ENCODE measurements at regions not wholly inside any gene's neighbourhood (a gene's known extent, or its start where the extent isn't known, plus 50 kb on each side); places are given as distances from the start of the nearest gene placed in this dataset.
A peak's percentile ranks its signal among the peaks of the same experiment; 100 is the strongest.
"Not testable (repeated sequence)": the region's sequence is repeated elsewhere in the genome, so short reads cannot be mapped to it uniquely, and the experiment has no call there.

DNA sequence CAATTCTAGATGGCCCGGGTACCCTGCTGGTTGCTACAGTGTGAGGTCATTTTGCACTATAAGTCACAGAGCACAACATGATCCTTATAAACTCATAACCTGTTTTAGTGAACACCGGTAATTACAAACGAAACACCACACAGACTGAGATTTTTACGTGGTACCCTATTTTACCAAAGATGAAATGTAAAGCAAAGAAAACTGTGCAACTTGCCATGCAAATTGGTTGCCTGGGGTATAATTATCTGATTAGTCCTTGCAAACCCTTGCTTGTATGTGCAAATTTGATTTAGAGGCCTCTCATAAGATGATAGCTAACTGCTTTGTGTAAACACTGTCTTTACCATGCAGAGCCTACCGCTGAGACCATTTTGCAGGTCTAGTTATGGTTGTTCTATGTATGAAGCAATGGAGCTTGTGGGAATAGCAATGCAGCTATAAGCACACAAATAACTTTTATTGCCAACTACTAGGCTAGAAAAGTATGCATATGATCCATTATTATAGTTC lies 372.1 kb upstream of the FAR2 start:
- DNase-seq = no peak

DNA sequence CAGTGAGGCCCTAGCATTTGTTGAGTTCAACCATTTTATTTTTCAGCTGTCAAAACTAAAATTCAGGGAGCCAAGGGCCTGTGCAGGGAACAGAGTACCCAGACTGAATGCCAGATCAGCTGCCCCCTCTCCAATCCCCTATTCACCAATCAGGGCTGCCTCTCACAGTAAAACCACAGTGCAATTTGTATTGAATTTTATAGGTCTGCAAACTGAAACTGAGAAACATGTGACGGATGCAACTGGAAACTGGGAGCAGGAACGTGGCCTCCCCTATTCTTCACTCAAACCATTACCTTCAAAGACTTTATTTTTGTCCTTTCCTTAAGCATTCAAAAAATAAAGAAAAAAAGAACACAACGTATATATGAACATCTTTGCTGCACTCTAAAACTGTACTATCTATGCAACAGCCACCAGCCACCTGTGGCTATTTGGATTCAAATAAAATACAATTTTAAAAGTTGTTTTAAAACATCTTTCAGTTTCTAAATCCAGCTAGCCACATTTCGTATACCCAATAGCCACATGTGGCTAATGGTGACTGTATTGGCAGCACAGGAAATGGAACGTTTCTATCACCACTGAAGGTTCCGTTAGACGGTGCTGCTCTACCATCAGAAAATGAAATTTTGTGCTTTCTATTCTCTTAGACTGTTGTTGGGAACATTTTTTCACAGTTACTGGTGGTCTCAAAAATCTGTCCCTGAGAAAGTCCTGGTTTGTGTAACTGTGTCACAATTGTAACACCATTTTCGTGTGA lies 371.3 kb upstream of the FAR2 start:
- no peak for DNase-seq

DNA sequence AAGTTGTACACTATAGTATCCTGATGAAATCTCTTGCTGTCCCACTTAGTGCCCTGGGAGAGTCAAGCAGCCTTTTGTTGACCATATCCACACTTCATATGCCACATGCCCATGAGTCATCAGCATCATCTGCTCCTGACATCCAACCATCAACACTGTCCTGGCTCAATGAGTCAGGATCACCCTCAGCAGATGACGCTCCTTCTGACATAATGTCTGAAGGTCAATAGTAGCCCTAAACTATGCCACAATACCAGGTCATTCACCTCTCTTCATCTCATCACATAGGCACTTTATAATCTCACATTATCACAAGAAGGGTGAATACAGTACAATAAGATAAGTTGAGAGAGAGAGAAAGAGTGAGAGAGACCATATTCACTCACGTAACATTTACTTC lies 369.0 kb upstream of the FAR2 start:
- DNase-seq = peak; percentile 23

DNA sequence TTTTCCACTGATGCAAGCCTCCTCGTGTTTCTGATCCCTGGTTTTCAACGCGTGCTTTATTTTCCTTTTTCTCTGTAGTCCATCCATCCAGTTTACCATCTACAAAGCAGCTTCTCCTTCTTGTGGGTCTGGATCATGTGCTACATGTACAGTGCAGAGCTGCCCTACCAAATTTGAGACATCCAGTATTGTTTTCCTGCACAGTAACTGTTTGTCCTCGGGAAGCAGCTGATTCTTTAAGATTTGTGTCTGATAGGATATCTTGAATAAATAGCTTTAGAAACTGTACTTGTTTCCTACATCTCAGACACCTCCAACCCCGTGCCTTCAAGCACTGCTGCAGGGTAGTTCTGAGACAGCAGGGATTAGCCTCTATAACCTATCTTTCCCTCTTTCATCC lies 368.1 kb upstream of the FAR2 start:
- DNase-seq = no peak

DNA sequence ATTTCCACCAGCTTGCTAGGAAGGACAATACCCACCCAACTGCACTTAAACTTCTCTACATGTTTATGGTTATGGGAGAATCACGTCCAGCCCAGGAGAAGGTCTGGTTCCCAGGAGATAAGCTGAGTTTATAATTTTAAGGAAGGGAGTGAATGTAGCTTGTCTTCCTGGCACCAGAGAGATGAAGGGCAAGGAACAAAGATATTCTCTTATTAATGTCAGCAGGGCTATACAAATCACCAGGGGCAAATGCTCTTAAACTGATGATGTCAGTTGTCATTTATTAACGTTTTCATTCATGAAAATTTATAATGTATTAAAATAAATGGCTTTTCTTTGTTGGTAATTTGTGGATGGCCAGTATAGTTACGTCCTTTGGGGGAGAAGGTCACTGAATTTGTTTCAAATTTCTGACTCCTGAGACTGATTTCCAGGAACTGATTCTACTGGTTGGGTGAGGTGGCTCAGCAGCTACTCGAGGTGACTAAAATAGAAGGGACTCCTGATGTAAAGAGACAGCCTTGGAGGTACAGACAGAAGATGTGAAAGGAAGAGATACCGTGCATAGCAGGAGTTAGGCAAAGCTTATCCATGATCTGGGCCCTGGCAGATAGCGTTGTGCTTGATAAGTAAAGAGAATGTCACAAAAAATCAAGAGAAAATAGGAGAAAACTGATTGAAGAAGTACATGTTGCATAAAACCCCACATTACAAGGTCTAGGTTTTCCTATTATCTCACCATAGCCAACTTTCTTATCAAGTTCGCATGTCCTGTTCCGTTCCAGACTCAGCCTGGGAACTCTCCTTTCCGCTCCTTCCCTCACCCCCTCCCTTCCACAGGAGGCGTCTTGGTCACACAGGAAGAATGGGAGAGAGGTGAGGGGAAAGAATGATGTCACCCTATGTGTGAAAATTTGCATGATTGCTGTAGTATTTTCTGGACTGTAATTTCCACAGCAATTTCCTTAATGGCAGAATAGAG lies 367.1 kb upstream of the FAR2 start:
- no peak for DNase-seq

DNA sequence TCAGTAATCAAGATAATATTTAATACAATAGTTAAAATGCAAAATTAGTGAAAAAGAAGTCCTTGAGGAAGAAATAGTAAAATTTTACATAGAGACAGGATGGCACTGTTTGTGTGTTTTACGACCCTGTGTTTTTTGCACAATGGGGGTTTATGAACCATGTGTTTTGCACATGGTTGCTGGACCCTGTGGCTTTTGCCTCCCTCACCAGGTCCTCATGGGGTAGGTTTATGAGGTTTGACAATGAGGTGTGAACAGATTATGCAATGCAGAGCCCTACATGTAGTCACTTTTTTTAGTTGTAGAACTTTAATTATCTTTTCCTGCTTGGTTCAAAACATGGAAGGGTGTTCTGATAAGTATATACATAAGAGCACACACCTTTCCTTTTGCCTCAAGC lies 366.3 kb upstream of the FAR2 start:
- DNase-seq = no peak

DNA sequence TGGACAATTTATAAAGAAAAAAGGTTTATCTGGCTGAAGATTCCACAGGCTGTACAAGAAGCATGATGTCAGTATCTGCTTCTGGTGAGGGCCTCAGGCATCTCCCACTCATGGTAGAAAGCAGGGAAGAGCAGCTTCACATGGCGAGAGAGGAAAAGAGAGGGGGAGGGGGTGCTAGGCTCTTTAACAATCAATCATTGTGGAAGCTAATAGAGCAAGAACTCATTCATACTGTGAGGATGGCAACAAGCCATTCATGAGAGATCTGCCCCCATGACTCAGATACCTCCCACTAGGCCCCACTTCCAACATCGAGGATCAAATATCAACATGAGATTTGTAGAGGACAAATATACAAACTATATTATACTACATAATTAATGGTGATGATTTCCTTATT lies 361.9 kb upstream of the FAR2 start:
- peak; percentile 26 for DNase-seq

DNA sequence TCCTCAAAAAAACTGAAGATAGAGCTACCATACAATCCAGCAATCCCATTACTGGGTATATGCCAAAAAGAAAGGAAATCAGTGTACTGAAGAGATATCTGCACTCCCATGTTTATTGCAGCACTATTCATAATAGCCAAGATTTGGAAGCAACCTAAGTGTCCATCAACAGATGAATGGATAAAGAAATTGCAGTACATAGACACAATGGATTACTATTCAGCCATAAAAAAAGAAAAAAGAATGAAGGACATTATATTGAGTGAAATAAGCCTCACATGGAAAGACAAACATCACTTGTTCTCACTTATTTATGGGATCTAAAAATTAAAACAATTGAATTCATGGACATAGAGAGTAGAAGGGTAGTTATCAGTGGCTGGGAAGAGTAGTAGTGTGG lies 360.8 kb upstream of the FAR2 start:
- not testable (repeated sequence) for DNase-seq

DNA sequence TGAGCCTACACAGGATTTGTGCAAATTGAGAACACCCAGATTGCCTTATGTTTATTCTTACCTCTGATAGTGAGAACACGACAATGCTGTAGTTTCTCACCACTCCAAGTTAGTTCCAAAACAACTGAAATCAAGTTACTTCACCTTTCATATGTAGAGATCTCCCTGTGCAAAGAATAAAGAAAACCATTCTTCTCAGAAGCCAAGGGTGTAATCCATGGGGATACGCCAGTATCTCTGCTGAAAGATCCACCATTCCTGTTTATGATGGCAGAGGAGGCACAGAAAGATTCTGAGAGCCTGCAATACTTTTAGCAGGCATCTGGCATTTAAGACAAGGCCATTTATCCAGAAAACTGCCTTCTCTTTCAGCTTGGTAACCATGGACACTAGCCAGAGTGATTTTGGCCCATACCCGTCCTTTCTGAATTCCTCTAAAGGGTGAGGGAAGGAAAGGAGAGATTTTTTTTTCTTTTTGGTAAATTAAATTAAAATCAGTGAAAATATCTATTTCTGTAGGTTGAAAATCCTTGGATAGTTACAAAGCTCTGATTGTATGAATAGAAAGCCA lies 355.4 kb upstream of the FAR2 start:
- no peak for DNase-seq

DNA sequence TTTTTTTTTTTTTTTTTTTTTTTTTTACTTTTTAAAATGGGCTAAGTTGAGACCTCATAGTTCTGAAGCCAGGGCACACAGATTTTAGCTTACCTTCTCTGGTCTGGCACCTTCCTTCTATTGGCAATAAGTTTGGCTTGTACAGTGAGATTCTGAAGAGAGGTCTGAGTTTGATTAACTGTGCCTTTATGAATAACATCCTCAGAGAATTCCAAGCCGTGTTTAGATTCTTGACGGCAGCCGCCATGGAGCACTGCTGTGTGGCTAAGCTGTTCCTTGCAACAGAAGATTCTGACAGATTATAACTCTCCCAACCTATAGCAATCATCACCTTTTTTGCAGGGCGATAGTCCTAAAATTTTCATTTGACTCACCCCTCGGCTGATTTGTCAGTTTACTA lies 354.9 kb upstream of the FAR2 start:
- DNase-seq = peak; percentile 24

DNA sequence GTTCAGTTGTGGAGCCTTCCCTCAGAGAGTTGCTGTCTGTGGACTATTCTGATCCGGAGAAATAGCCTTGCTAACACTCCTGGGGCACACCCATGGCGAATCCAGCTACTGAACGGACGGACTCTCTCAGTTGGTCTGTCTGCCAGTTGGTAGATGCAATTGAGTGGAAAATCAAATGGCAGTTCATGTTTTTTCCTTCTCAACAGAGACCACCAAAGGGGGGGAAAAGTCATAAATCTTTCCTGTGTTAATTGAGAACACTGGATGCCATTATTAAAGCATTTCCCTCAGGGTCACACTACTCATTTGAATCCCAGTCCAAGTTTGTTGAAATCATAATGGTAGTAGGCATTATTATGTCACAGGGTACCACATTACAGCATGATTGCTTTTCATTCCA lies 354.3 kb upstream of the FAR2 start:
- no peak for DNase-seq

DNA sequence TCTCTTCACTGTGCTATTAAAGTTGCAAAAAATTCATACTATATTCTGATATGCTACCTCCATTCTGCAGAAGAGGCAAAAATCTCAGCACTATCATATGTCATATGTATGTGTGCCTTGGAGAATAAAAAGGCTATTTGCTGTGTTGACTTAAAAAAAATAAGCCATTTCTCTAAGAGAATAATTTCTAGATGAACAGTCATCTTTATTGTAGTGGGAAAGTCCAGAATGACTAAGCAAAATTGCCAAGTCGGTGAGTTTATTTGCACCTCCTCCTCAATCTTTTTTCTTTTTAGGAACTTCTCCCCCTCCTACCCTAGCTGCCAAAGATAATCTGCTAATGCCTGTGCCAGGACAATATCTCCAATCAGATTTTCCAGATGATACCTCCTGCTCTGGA lies 353.8 kb upstream of the FAR2 start:
- peak; percentile 36 for DNase-seq

DNA sequence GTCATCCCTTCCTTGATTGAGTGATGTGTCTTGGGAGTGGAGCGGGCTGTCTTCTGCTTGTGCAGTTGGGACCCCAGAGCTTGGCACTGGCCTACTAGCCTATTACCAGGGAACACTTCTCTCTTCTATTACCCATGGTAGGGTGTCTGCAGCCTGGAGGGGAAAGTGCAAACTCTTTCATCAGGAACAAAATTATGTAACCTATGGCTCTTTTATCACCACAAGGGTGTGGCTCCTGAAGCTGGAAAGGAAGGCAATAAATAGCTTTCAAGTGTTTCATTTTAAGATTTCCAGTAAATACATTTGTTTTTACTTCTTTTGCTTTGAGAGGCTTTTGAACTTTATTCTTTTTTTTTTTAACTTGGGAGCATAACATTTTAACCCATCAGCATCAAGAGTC lies 349.7 kb upstream of the FAR2 start:
- no peak for DNase-seq

DNA sequence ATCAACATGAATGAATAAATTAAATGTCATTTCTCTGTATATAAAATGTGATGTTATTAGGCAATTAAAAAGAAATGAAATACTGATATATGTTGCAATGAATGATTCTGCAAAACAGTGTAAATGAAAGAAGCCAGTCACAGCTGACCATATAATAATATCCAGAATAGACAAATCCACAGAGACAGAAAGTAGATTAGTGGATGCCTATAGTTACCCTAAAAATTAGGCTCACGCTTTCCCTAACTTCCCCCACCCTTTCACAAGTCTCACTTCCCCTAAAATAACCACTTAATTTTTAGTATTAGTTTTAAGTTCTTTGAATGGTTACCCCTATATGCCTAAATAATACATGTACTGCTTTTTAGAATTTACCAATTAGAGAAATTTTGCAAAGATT lies 348.9 kb upstream of the FAR2 start:
- no peak for DNase-seq

DNA sequence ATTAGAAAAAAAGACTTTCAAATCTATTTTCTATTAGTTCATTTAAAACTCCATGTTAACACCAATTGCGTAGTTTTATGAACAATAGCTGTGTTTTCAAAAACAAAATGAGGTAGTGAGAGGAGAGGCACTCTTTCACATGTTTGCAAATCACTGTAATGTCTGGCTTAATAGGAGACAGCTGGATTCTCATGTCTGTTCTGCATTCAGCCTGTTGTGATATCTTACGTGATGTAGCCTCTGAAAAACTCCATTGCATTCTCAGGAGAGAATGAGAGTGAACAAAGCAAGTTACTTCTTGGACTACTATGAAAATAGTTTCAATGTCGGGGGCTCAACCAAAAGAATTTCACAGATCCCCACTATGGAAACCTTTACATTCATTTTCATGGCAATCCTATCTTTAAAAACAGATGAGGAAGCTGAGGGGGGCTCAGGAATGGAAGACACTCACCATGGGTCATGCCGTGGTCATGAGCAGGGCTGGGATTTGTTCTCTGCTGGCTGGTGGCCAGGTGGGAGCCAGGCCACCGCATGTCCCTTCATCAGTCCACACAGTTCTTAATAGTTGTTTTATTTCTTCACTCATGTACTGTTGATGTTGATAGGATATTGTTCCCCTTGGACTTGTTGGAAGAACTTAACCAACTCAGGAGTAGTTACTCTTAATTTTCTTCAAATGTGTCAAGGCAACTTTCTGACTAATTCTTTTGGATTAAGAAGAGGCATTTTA lies 346.2 kb upstream of the FAR2 start:
- DNase-seq = no peak

DNA sequence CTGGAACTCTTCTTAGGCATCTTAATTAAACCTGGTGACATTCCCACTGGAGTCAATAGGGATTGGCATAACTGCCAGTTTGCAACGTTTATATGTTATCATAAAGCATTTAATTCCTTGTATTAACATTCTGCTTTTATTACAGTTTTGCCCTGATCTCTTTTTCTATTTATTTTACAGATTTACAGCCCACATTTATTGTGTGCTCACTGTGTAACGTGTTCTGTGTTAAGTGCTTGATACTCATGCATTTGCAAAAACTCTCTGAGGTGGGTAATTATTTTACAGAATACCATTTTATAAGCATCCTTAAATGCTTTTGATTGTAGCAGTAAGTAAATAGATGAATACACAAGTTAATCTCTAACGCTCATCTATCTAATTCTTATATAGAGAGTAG lies 341.5 kb upstream of the FAR2 start:
- DNase-seq = no peak

DNA sequence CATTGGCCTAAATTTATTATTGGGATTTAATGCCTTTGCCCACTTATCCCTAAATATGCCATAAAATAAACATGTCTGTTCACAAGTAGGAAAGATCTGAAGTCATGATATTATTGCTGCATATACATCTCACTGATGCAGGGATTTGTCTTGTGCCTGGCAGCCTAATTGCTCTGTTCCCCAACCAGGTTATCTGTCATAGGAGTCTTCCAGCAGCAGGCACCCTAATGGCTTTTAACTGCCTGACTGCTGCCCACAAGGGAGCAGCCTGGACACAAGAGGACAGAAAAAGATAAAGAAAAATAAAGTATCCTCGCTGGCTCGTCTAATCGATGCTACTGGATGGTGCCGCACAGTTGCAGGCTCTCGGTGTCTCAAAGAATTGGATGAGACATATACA lies 337.6 kb upstream of the FAR2 start:
- no peak for DNase-seq

DNA sequence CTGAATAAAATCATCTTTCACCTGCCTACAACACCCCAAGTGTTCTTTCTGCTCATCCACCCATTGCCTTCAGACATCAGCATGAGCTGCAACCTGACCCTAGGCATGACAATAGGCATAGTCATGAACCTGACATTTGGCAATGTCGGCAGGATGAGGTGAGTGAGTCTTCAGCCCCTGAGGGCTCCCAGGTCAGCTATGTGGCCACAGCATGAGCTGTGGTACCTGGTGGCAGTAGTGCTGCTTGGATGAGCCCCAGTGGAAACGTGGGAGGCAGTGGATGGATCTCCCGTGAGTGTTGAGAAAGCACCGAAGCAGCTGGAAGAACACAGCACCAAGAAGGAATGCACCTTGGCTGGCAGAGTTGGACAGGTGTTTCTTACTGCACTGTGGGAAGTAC lies 334.8 kb upstream of the FAR2 start:
- DNase-seq = no peak

DNA sequence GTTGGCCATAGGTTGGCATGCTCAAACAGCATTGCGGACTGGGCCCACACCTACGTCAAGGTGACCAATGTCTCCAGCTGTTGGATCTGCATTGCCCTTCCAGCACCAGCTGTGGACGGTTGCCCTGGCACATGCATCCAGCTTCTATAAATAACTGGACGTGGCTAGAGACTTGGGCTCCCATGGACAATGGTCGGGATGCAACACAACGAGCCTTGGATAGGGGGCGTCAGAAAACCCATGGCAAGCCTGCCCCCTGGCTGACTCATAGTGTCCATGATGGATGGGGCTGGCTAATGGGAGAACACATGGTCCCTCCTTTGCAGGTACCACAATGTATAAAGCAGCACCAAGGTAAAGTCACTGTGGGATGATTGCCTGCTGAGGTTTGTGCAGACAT lies 331.6 kb upstream of the FAR2 start:
- DNase-seq = no peak

DNA sequence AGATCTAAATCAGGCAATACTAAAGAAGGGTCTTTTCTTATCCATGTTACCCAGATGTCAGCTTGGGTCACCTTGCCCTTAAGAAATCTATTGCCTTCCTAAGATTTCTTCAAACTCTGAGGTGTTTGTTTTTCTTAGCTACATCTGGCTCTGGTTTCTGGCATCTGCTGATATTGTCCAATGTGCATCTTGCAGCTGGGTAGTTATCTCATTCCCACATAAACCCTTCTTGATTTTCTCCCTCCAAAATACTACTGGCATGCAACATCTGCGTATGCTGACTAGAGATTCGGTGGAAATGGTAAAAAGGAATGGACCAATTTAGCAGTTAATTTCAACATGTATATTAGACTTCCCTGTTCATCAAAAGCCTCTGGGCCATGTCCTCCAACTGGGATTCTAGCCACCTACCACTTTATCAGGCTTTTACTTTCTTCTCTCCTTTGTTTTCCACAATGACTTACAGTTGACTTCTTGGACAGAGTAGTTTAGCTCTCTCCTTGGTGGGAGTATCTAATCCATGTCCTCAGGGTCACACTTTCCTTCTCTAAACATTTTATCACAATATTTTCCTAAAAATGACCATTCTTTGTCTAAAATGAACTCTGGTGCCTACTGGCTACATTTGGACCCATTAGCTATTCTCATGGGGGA lies 324.8 kb upstream of the FAR2 start:
- DNase-seq = no peak

DNA sequence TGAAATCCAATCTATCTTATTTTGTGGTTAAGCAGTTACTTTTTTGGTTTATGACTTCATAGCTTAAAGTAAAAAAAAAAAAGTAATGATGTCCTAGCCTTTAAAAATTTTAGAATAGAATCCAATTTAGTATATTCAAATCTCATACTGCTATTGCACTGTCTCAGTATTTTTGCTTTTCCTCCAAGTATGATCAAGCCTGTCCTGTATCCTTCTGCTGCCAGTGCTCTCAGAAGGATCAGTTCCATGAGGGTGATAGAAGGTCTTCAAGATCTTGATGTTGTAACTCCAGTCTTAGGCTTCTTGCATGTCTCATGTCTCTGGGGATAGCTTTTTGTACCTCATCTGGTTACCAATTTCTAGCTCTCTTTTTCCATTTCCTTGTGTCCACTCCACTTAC lies 324.2 kb upstream of the FAR2 start:
- DNase-seq = no peak

DNA sequence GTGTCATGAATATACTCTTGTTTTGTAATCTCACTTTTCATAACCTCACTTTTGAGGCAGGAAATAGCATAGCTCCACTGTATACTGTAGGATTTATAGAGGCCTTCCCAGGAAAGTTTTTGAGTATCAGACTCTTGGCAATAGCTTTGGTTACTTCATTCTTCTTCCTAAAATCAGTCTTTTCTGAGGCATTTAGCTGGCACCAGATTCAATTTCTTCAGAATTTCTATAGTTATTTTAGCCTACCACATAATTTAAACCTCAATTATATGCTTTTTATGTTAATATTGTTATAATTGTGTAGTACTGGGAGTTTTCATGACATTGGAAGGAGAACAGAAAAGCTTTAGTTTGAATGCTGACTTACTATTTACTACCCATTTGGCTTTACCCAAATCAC lies 322.3 kb upstream of the FAR2 start:
- no peak for DNase-seq

All from fibroblast of skin of right quadriceps (primary cell).